ENCODE measurements at regions not wholly inside any gene's neighbourhood (a gene's known extent, or its start where the extent isn't known, plus 50 kb on each side); places are given as distances from the start of the nearest gene placed in this dataset.

GRCh38 chr15:66873856-66874255 lies 171.8 kb downstream of the SMAD6 start:
- WGBS, result 94% methylated on average over 6 of the region's 6 CpGs
- H3K4me3 ChIP-seq, result no peak overlapping the region
- TF ChIP-seq POLR2A (IDR thresholded peaks at IDR 0.05) (no peak), POLR2AphosphoS5 (IDR thresholded peaks at IDR 0.05) (no peak), CTCF (IDR thresholded peaks at IDR 0.05) (no peak)
- intact Hi-C loops (cut with DNase I), result no loop called here
- H3K4me1 ChIP-seq (replicated peaks), result no peaks in the 10 kb centered on the region
- H3K9me3 ChIP-seq, result no peaks in the 10 kb centered on the region
- no peak overlapping the region for H3K27ac ChIP-seq
- H3K36me3 ChIP-seq, result no peaks in the 10 kb centered on the region
- DNase-seq (ENCODE audit: low spot score), result no peak
- H3K27me3 ChIP-seq (replicated peaks; ENCODE audit: insufficient read depth), result no peaks in the 10 kb centered on the region

- WGBS, result 85% methylated on average over 17 of the region's 17 CpGs
- H3K27ac ChIP-seq, result no peak overlapping the region
- intact Hi-C loops (cut with DNase I), result no loop called here
- H3K4me3 ChIP-seq, result no peak overlapping the region
- H3K27me3 ChIP-seq (replicated peaks; ENCODE audit: insufficient read depth), result no peaks in the 10 kb centered on the region
- H3K36me3 ChIP-seq, result no peaks in the 10 kb centered on the region
- H3K9me3 ChIP-seq, result no peaks in the 10 kb centered on the region
- no peak for TF ChIP-seq CTCF (IDR thresholded peaks at IDR 0.05)
- TF ChIP-seq POLR2A (IDR thresholded peaks at IDR 0.05), result no peak
- TF ChIP-seq POLR2AphosphoS5 (IDR thresholded peaks at IDR 0.05), result no peak
- no peak for DNase-seq (ENCODE audit: low spot score)
- H3K4me1 ChIP-seq (replicated peaks), result no peaks in the 10 kb centered on the region
These were observed 173.8 kb downstream of the SMAD6 start for GRCh38 chr15:66875588-66876420.

GRCh38 chr15:66876421-66876730 lies 174.3 kb downstream of the SMAD6 start:
- DNase-seq (ENCODE audit: low spot score), result no peak
- no peaks in the 10 kb centered on the region for H3K4me1 ChIP-seq (replicated peaks)
- H3K27me3 ChIP-seq (replicated peaks; ENCODE audit: insufficient read depth), result no peaks in the 10 kb centered on the region
- WGBS, result 71% methylated on average over 5 of the region's 5 CpGs
- intact Hi-C loops (cut with DNase I), result no loop called here
- H3K9me3 ChIP-seq, result no peaks in the 10 kb centered on the region
- H3K36me3 ChIP-seq, result no peaks in the 10 kb centered on the region
- H3K4me3 ChIP-seq, result no peak overlapping the region
- TF ChIP-seq POLR2A (IDR thresholded peaks at IDR 0.05) (no peak), CTCF (IDR thresholded peaks at IDR 0.05) (no peak), POLR2AphosphoS5 (IDR thresholded peaks at IDR 0.05) (no peak)
- no peak overlapping the region for H3K27ac ChIP-seq

GRCh38 chr15:66876731-66877476 lies 174.9 kb downstream of the SMAD6 start:
- no peak for DNase-seq (ENCODE audit: low spot score)
- TF ChIP-seq POLR2AphosphoS5 (IDR thresholded peaks at IDR 0.05) (no peak), POLR2A (IDR thresholded peaks at IDR 0.05) (no peak), CTCF (IDR thresholded peaks at IDR 0.05) (no peak)
- Histone ChIP-seq H3K27me3 (replicated peaks; ENCODE audit: insufficient read depth) (no peaks in the 10 kb centered on the region), H3K9me3 (no peaks in the 10 kb centered on the region), H3K4me1 (replicated peaks) (no peaks in the 10 kb centered on the region), H3K27ac (no peak overlapping the region), H3K4me3 (no peak overlapping the region), H3K36me3 (no peaks in the 10 kb centered on the region)
- intact Hi-C loops (cut with DNase I), result no loop called here
- 88% methylated on average over 20 of the region's 20 CpGs for WGBS

All from prostate gland (tissue), 2 donors.